ENCODE measurements at regions not wholly inside any gene's neighbourhood (a gene's known extent, or its start where the extent isn't known, plus 50 kb on each side); places are given as distances from the start of the nearest gene placed in this dataset.

- TF ChIP-seq POLR2A (IDR thresholded peaks at IDR 0.05): no peak
- TF ChIP-seq CTCF (IDR thresholded peaks at IDR 0.05): no peak
- no peak for TF ChIP-seq POLR2AphosphoS5 (IDR thresholded peaks at IDR 0.05)
These were observed 613.9 kb downstream of the PTPRU start for GRCh38 chr1:29849991-29850757.
